ENCODE measurements at regions not wholly inside any gene's neighbourhood (a gene's known extent, or its start where the extent isn't known, plus 50 kb on each side); places are given as distances from the start of the nearest gene placed in this dataset.

- no peak overlapping the region for H3K4me3 Mint-ChIP-seq
These were observed 186.5 kb upstream of the TCF4 start for GRCh38 chr18:55774505-55774904.

More at GRCh38 chr18:55774505-55774904, 186.5 kb upstream of the TCF4 start:
- Mint-ChIP-seq H3K36me3 (ENCODE audit: insufficient read depth in 1 of 3, low read depth in 3 of 3) (peaks cover 0 to 1% (median 0%) of the 10 kb centered on the region in 3 experiments; a peak in 1 of 7 replicates), H3K4me1 (peaks cover 18 to 21% of the 10 kb centered on the region in 2 experiments), H3K27ac (no peak overlapping the region), H3K9me3 (no peaks in the 10 kb centered on the region; a peak in 1 of 5 replicates), H3K27me3 (ENCODE audit: low read depth) (0 out of 2 replicates have a peak, but pooled peaks cover under 1% of the 10 kb centered on the region)
- Histone ChIP-seq H3K27ac (ENCODE audit: insufficient read length, low read depth, low read length) (no peak overlapping the region), H2BK15ac (ENCODE audit: low read depth, low read length) (no peak overlapping the region), H2BK12ac (ENCODE audit: insufficient read length, low read depth, low read length) (no peak overlapping the region), H2AFZ (ENCODE audit: low read length) (no peak overlapping the region), H2AK5ac (ENCODE audit: insufficient read length, low read length) (no peak overlapping the region), H3K79me2 (ENCODE audit: insufficient read depth, low read length) (no peaks in the 10 kb centered on the region), H4K8ac (replicated peaks; ENCODE audit: insufficient read length, low read depth, low read length) (no peak overlapping the region), H4K20me1 (ENCODE audit: control insufficient read depth, insufficient read depth, insufficient read length) (no peaks in the 10 kb centered on the region), H3T11ph (ENCODE audit: low read length) (no peak overlapping the region), H2BK20ac (ENCODE audit: low read depth, low read length, poor library complexity, severe bottlenecking) (no peak overlapping the region), H2BK5ac (ENCODE audit: insufficient read length, low read length) (no peak overlapping the region), H4K91ac (ENCODE audit: insufficient read length, low read depth, low read length) (no peak overlapping the region), H3K4me2 (ENCODE audit: insufficient read depth, insufficient read length, low read length) (no peak overlapping the region), H3K23ac (ENCODE audit: insufficient read length, low read depth, low read length) (no peak overlapping the region), H2BK120ac (ENCODE audit: low read depth, low read length, poor library complexity, severe bottlenecking) (no peak overlapping the region), H3K4ac (ENCODE audit: low read depth, low read length) (no peak overlapping the region), H3K27me3 (ENCODE audit: insufficient read depth, low read length) (no peaks in the 10 kb centered on the region), H3K56ac (ENCODE audit: insufficient read length, low read depth, low read length) (no peak overlapping the region), H3K79me1 (ENCODE audit: insufficient read depth, low read depth, low read length, poor library complexity, severe bottlenecking) (no peaks in the 10 kb centered on the region), H3K14ac (ENCODE audit: insufficient read depth, low read length) (no peak overlapping the region), H3K18ac (ENCODE audit: insufficient read length, low read depth, low read length) (no peak overlapping the region), H4K5ac (ENCODE audit: insufficient read length, low read depth, low read length) (no peak overlapping the region), H3K23me2 (ENCODE audit: insufficient read length, low read depth, low read length, poor library complexity, severe bottlenecking) (peaks cover 6% of the 10 kb centered on the region), H3K9ac (ENCODE audit: extremely low read depth, insufficient read length, low read length) (no peak overlapping the region), H3K4me1 (ENCODE audit: insufficient read depth, low read length) (no peaks in the 10 kb centered on the region), H3K9me3 (ENCODE audit: control insufficient read depth, low read depth, low read length) (no peaks in the 10 kb centered on the region)
- TF ChIP-seq CTCF (conservative IDR thresholded peaks at IDR 0.05), result no peak
- no CpG with 5 or more reads among the region's 5 CpGs for WGBS (ENCODE audit: extremely low coverage, insufficient read length, low lambda C conversion rate)
- DNase-seq, result no peak
